Stomach (tissue), 4 donors: ENCODE measurements at regions not wholly inside any gene's neighbourhood (a gene's known extent, or its start where the extent isn't known, plus 50 kb on each side); places are given as distances from the start of the nearest gene placed in this dataset.

Experiments
- CTCF ChIP-seq, 7 experiments: fragments of 450-650 bp in 4 of 7; fragments of 200-600 bp in 3 of 7; sonication (generic) in 3 of 7; IDR thresholded peaks; one replicate each; pipeline ENCODE4 v1.5.1; 2016 to 2019; ENCODE audit warnings: antibody characterized with exemption in 7 of 7, control low read depth in 2 of 7, mild to moderate bottlenecking in 1 of 7
- EP300 ChIP-seq: sonication (generic); formaldehyde crosslinking; IDR thresholded peaks from one replicate; pipeline ENCODE4 v1.6.1; 2017; ENCODE audit warnings: antibody characterized with exemption
- POLR2A ChIP-seq, 4 donors: fragments of 450-650 bp; IDR thresholded peaks; one replicate each; pipeline ENCODE4 v1.6.1; 2016; ENCODE audit warnings: antibody characterized with exemption in 4 of 4, control low read depth in 2 of 4, mild to moderate bottlenecking in 1 of 4, moderate library complexity in 1 of 4
- POLR2AphosphoS5 ChIP-seq, 3 donors: sonication (generic); formaldehyde crosslinking; IDR thresholded peaks; one replicate each; pipeline ENCODE4 v1.6.1; 2016; ENCODE audit warnings: antibody characterized with exemption in 3 of 3

DNA sequence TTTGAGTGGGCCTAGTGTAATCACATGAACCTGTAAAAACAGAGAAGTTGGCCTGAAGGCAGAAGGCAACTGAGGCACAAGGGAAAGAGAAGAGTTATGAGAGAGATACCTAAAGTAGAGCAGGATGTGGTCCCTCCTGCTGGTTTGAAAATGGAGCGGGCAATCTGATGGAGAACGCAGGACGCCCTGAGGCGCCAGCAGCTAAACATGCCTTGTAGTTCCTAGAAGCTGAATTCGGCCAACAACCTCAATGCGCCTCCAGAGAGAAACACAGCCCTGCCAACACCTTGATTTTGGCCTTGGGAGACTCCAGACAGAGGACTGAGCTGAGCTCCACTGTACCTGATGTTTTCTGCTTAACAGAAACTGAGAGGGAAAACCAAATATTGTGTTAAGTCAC lies 469.9 kb downstream of the SOCS6 start:
- TF ChIP-seq CTCF (IDR thresholded peaks at IDR 0.05), result no peak
- no peak for TF ChIP-seq EP300
- TF ChIP-seq POLR2AphosphoS5 (IDR thresholded peaks at IDR 0.05), result no peak
- TF ChIP-seq POLR2A (IDR thresholded peaks at IDR 0.05), result no peak
